Keratinocyte (primary cell): ENCODE measurements at regions not wholly inside any gene's neighbourhood (a gene's known extent, or its start where the extent isn't known, plus 50 kb on each side); places are given as distances from the start of the nearest gene placed in this dataset.

Experiments
- DNase-seq: peaks from one replicate; pipeline ENCODE4 v3.0.0-alpha.2; 2011; ENCODE audit warnings: low read depth, missing footprints, low spot score
- FAIRE-seq: peaks from 2 replicates; lab custom pipeline; 2011; peaks lifted over from hg19 to GRCh38; lab: Jason Lieb, UNC
- H2AFZ ChIP-seq: 2 replicates; pipeline ENCODE4 v1.6.0; 2012; ENCODE audit warnings: low read length, control low read depth, inconsistent platforms; ENCODE audit not compliant: control insufficient read depth
- H3K27ac ChIP-seq: 2 replicates; pipeline ENCODE4 v1.5.1; 2011; ENCODE audit warnings: low read length; ENCODE audit not compliant: control insufficient read depth, insufficient read depth
- H3K27me3 ChIP-seq: 3 replicates; pipeline ENCODE4 v1.6.0; 2011; ENCODE audit warnings: low read length; ENCODE audit not compliant: control insufficient read depth, insufficient read depth; ENCODE audit errors: extremely low read depth
- H3K36me3 ChIP-seq, 2 experiments: 2 replicates in 1 of 2; 3 replicates in 1 of 2; pipeline ENCODE4 v1.5.1; 2011; ENCODE audit warnings: low read length in 2 of 2, mild to moderate bottlenecking in 1 of 2; ENCODE audit not compliant: control insufficient read depth in 2 of 2, insufficient read depth in 2 of 2; ENCODE audit errors: extremely low read depth in 1 of 2
- H3K4me1 ChIP-seq: 3 replicates; pipeline ENCODE4 v1.5.1; 2011; ENCODE audit warnings: low read length; ENCODE audit not compliant: control insufficient read depth, insufficient read depth; ENCODE audit errors: extremely low read depth
- H3K4me2 ChIP-seq: 3 replicates; pipeline ENCODE4 v1.6.0; 2011; ENCODE audit warnings: low read depth, low read length; ENCODE audit not compliant: control insufficient read depth, insufficient read depth; ENCODE audit errors: extremely low read depth
- H3K4me3 ChIP-seq, 3 experiments: fragments of 200-600 bp in 1 of 3; sonication (generic) in 1 of 3; 2 replicates in 2 of 3; 3 replicates in 1 of 3; pipeline ENCODE4 v1.5.1; 2011 to 2016; ENCODE audit warnings: low read length in 3 of 3, mild to moderate bottlenecking in 3 of 3, control low read depth in 2 of 3, inconsistent platforms in 1 of 3, low read depth in 1 of 3, mixed read lengths in 1 of 3, mixed run types in 1 of 3, moderate library complexity in 1 of 3; ENCODE audit not compliant: control insufficient read depth in 2 of 3, insufficient read depth in 2 of 3; ENCODE audit errors: extremely low read depth in 1 of 3
- H3K79me2 ChIP-seq: 2 replicates; pipeline ENCODE4 v1.6.0; 2012; ENCODE audit warnings: low read length; ENCODE audit not compliant: control insufficient read depth, insufficient read depth
- H3K9ac ChIP-seq: 3 replicates; pipeline ENCODE4 v1.6.0; 2011; ENCODE audit warnings: low read length; ENCODE audit not compliant: control insufficient read depth, insufficient read depth; ENCODE audit errors: extremely low read depth
- H3K9me1 ChIP-seq: 3 replicates; pipeline ENCODE4 v1.6.0; 2011; ENCODE audit warnings: low read length; ENCODE audit not compliant: control insufficient read depth, insufficient read depth; ENCODE audit errors: extremely low read depth
- H3K9me3 ChIP-seq: 2 replicates; pipeline ENCODE4 v1.5.1; 2012; ENCODE audit warnings: low read depth, low read length; ENCODE audit not compliant: control insufficient read depth
- H4K20me1 ChIP-seq: 3 replicates; pipeline ENCODE4 v1.6.0; 2011; ENCODE audit warnings: low read length; ENCODE audit not compliant: control insufficient read depth, insufficient read depth; ENCODE audit errors: extremely low read depth
- EZH2 ChIP-seq: IDR thresholded peaks from one replicate; pipeline ENCODE4 v1.6.1; 2012; ENCODE audit warnings: inconsistent platforms, mild to moderate bottlenecking, low read length, moderate library complexity
- dilution Hi-C: fragments of 300-500 bp; cut with MboI; formaldehyde crosslinking; loops from one replicate; pipeline ENCODE4 v1.7.0; 2020; ENCODE audit warnings: low sequenced_read_pairs; ENCODE audit not compliant: extremely low pct_ligation_motif_present
- TF ChIP-seq, protein P1 (sequence below), 3 experiments: IDR thresholded peaks in 1 of 3; conservative IDR thresholded peaks in 1 of 3; optimal IDR thresholded peaks in 1 of 3; 2 replicates in 2 of 3; 3 replicates in 1 of 3; pipeline versions ENCODE3 to v1.5.1; 2011; ENCODE audit warnings: low read length in 3 of 3, mild to moderate bottlenecking in 3 of 3, moderate library complexity in 2 of 3, control low read depth in 1 of 3, inconsistent platforms in 1 of 3; ENCODE audit not compliant: insufficient read depth in 2 of 3; ENCODE audit errors: extremely low read depth in 1 of 3

- dilution Hi-C loops = no loop called here
- H3K79me2 ChIP-seq = no peaks in the 10 kb centered on the region
- TF ChIP-seq, protein P1, sequence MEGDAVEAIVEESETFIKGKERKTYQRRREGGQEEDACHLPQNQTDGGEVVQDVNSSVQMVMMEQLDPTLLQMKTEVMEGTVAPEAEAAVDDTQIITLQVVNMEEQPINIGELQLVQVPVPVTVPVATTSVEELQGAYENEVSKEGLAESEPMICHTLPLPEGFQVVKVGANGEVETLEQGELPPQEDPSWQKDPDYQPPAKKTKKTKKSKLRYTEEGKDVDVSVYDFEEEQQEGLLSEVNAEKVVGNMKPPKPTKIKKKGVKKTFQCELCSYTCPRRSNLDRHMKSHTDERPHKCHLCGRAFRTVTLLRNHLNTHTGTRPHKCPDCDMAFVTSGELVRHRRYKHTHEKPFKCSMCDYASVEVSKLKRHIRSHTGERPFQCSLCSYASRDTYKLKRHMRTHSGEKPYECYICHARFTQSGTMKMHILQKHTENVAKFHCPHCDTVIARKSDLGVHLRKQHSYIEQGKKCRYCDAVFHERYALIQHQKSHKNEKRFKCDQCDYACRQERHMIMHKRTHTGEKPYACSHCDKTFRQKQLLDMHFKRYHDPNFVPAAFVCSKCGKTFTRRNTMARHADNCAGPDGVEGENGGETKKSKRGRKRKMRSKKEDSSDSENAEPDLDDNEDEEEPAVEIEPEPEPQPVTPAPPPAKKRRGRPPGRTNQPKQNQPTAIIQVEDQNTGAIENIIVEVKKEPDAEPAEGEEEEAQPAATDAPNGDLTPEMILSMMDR (optimal IDR thresholded peaks at IDR 0.05 in 1 of 3, IDR thresholded peaks at IDR 0.05 in 1 of 3, conservative IDR thresholded peaks at IDR 0.05 in 1 of 3; ENCODE audit: extremely low read depth in 1 of 3, insufficient read depth in 2 of 3, low read length in 3 of 3) = no peak
- no peak for TF ChIP-seq EZH2
- H3K9me1 ChIP-seq = no peaks in the 10 kb centered on the region
- H3K27ac ChIP-seq = no peak overlapping the region
- no peak overlapping the region for H3K4me3 ChIP-seq
- no peak overlapping the region for H3K4me2 ChIP-seq
- no peak for DNase-seq
- H2AFZ ChIP-seq = no peak overlapping the region
- H3K36me3 ChIP-seq = no peaks in the 10 kb centered on the region
- no peak overlapping the region for H3K9ac ChIP-seq
- no peaks in the 10 kb centered on the region for H3K9me3 ChIP-seq
- no peaks in the 10 kb centered on the region for H4K20me1 ChIP-seq
- no peaks in the 10 kb centered on the region for H3K4me1 ChIP-seq
- no peak for FAIRE-seq
- H3K27me3 ChIP-seq = no peaks in the 10 kb centered on the region
Measured at GRCh38 chr6:146948790-146949342, 255.4 kb upstream of the STXBP5 start.

- no peak overlapping the region for H2AFZ ChIP-seq
- FAIRE-seq = no peak
Measured at GRCh38 chr6:146949425-146949824, 254.8 kb upstream of the STXBP5 start.

More at GRCh38 chr6:146949425-146949824, 254.8 kb upstream of the STXBP5 start:
- TF ChIP-seq, protein P1 (optimal IDR thresholded peaks at IDR 0.05 in 1 of 3, IDR thresholded peaks at IDR 0.05 in 1 of 3, conservative IDR thresholded peaks at IDR 0.05 in 1 of 3; ENCODE audit: extremely low read depth in 1 of 3, insufficient read depth in 2 of 3, low read length in 3 of 3) = no peak
- Histone ChIP-seq H3K9ac (no peak overlapping the region), H3K79me2 (no peaks in the 10 kb centered on the region), H3K27me3 (no peaks in the 10 kb centered on the region), H3K9me1 (no peaks in the 10 kb centered on the region), H3K27ac (no peak overlapping the region), H3K4me2 (no peak overlapping the region), H4K20me1 (no peaks in the 10 kb centered on the region), H3K36me3 (no peaks in the 10 kb centered on the region), H3K4me3 (no peak overlapping the region), H3K9me3 (no peaks in the 10 kb centered on the region), H3K4me1 (no peaks in the 10 kb centered on the region)
- dilution Hi-C loops = no loop called here
- no peak for DNase-seq
